CD4-positive, CD25-positive, alpha-beta regulatory T cell (primary cell): ENCODE measurements at regions not wholly inside any gene's neighbourhood (a gene's known extent, or its start where the extent isn't known, plus 50 kb on each side); places are given as distances from the start of the nearest gene placed in this dataset.
"Not testable (repeated sequence)": the region's sequence is repeated elsewhere in the genome, so short reads cannot be mapped to it uniquely, and the experiment has no call there.

Source experiments
- ATAC-seq, 2 donors: fragments of 150-1000 bp; cut with Tn5 transposase; one replicate each; pipeline ENCODE4 v1.10.0; 2021; ENCODE audit warnings: low read depth in 2 of 2, moderate number of reproducible peaks in 2 of 2, moderate library complexity in 1 of 2
- DNase-seq, 3 donors: peaks; one replicate each; pipeline versions ENCODE4 v3.0.0 to v3.0.0-alpha.2; 2012 to 2022; ENCODE audit warnings: mixed read lengths in 1 of 3
- H3K27ac ChIP-seq: one replicate; pipeline ENCODE4 v1.7.0; 2013; ENCODE audit warnings: mild to moderate bottlenecking, low read length; ENCODE audit not compliant: insufficient read depth, poor library complexity, severe bottlenecking
- H3K27me3 ChIP-seq: one replicate; pipeline ENCODE4 v1.7.0; 2013; ENCODE audit warnings: low read length; ENCODE audit not compliant: control insufficient read depth, insufficient read depth
- H3K36me3 ChIP-seq: one replicate; pipeline ENCODE4 v1.7.0; 2013; ENCODE audit warnings: mild to moderate bottlenecking, low read length, moderate library complexity; ENCODE audit not compliant: control insufficient read depth, insufficient read depth
- H3K4me1 ChIP-seq: 2 replicates; pipeline ENCODE4 v1.7.0; 2013; ENCODE audit warnings: mild to moderate bottlenecking, low read length; ENCODE audit not compliant: insufficient read depth, control insufficient read depth, poor library complexity, severe bottlenecking
- H3K4me3 ChIP-seq: one replicate; pipeline ENCODE4 v1.7.0; 2013; ENCODE audit warnings: low read depth, mild to moderate bottlenecking, low read length, moderate library complexity
- H3K9me3 ChIP-seq, 2 experiments: 1 replicate in 1 of 2; 2 replicates in 1 of 2; pipeline ENCODE4 v1.7.0; 2013; ENCODE audit warnings: low read length in 2 of 2, mild to moderate bottlenecking in 1 of 2, moderate library complexity in 1 of 2; ENCODE audit not compliant: control insufficient read depth in 2 of 2
- H3K27ac Mint-ChIP-seq, 3 donors: one replicate each; pipeline ENCODE4 v1.8.0; 2020 to 2022; ENCODE audit warnings: mild to moderate bottlenecking in 3 of 3, mixed read lengths in 3 of 3, moderate library complexity in 2 of 3
- H3K27me3 Mint-ChIP-seq: one replicate; pipeline ENCODE4 v1.8.0; 2022; ENCODE audit warnings: mild to moderate bottlenecking, mixed read lengths
- H3K36me3 Mint-ChIP-seq: one replicate; pipeline ENCODE4 v1.8.0; 2020; ENCODE audit warnings: mixed read lengths
- H3K4me1 Mint-ChIP-seq, 4 donors: one replicate each; pipeline ENCODE4 v1.8.0; 2020 to 2022; ENCODE audit warnings: mixed read lengths in 4 of 4, mild to moderate bottlenecking in 1 of 4
- H3K4me3 Mint-ChIP-seq, 4 donors: one replicate each; pipeline ENCODE4 v1.8.0; 2020 to 2022; ENCODE audit warnings: mild to moderate bottlenecking in 4 of 4, mixed read lengths in 4 of 4, moderate library complexity in 3 of 4
- H3K9me3 Mint-ChIP-seq, 7 donors: one replicate each; pipeline ENCODE4 v1.8.0; 2020 to 2022; ENCODE audit warnings: mixed read lengths in 7 of 7, mild to moderate bottlenecking in 3 of 7, moderate library complexity in 2 of 7

- DNase-seq (no peak), ATAC-seq (no peak)
- peaks cover 0 to 3% (median 0%) of the 10 kb centered on the region in 4 donors for H3K4me1 Mint-ChIP-seq
- Histone ChIP-seq H3K36me3 (no peaks in the 10 kb centered on the region), H3K9me3 (no peaks in the 10 kb centered on the region), H3K4me1 (no peaks in the 10 kb centered on the region), H3K4me3 (no peak overlapping the region), H3K27ac (no peak overlapping the region), H3K27me3 (no peaks in the 10 kb centered on the region)
- no peak overlapping the region for H3K27ac Mint-ChIP-seq
- H3K9me3 Mint-ChIP-seq, result peaks cover 0 to 14% (median 0%) of the 10 kb centered on the region in 7 donors
- H3K4me3 Mint-ChIP-seq, result no peak overlapping the region
- H3K27me3 Mint-ChIP-seq, result no peaks in the 10 kb centered on the region
- no peaks in the 10 kb centered on the region for H3K36me3 Mint-ChIP-seq
These were observed 61.7 kb downstream of the FOXA2 start for GRCh38 chr20:22522701-22523100.

GRCh38 chr20:22521940-22522339 is 62.4 kb downstream of the FOXA2 start:
- not testable (repeated sequence) for H3K27me3 Mint-ChIP-seq, H3K27me3 ChIP-seq, ATAC-seq, H3K27ac ChIP-seq, H3K36me3 ChIP-seq, H3K27ac Mint-ChIP-seq, DNase-seq, H3K36me3 Mint-ChIP-seq, H3K4me1 ChIP-seq, H3K4me3 ChIP-seq, H3K4me1 Mint-ChIP-seq, H3K9me3 ChIP-seq, H3K4me3 Mint-ChIP-seq
- H3K9me3 Mint-ChIP-seq, result peaks cover 0 to 14% (median 0%) of the 10 kb centered on the region in 7 donors

GRCh38 chr20:22520381-22520780 is 64.0 kb downstream of the FOXA2 start:
- ATAC-seq (no peak), DNase-seq (no peak)
- Histone ChIP-seq H3K9me3 (no peaks in the 10 kb centered on the region), H3K36me3 (no peaks in the 10 kb centered on the region), H3K27me3 (no peaks in the 10 kb centered on the region), H3K27ac (no peak overlapping the region), H3K4me3 (no peak overlapping the region), H3K4me1 (no peaks in the 10 kb centered on the region)
- Mint-ChIP-seq H3K27me3 (peaks cover 5% of the 10 kb centered on the region), H3K4me3 (peak overlapping the region in 1 of 4 donors; percentile 5), H3K9me3 (peaks cover 0 to 12% (median 0%) of the 10 kb centered on the region in 7 donors), H3K36me3 (no peaks in the 10 kb centered on the region), H3K27ac (no peak overlapping the region), H3K4me1 (peaks cover 0 to 3% (median 0%) of the 10 kb centered on the region in 4 donors)

- Histone ChIP-seq H3K27ac (no peak overlapping the region), H3K4me1 (no peaks in the 10 kb centered on the region), H3K36me3 (no peaks in the 10 kb centered on the region), H3K9me3 (no peaks in the 10 kb centered on the region), H3K4me3 (no peak overlapping the region), H3K27me3 (no peaks in the 10 kb centered on the region)
- DNase-seq (no peak), ATAC-seq (no peak)
- Mint-ChIP-seq H3K27me3 (peaks cover 5% of the 10 kb centered on the region), H3K4me3 (no peak overlapping the region), H3K9me3 (peaks cover 0 to 10% (median 1%) of the 10 kb centered on the region in 7 donors), H3K27ac (no peak overlapping the region), H3K36me3 (no peaks in the 10 kb centered on the region), H3K4me1 (peaks cover 0 to 3% (median 0%) of the 10 kb centered on the region in 4 donors)
These were observed 69.1 kb downstream of the FOXA2 start for GRCh38 chr20:22515264-22515663.

DNA sequence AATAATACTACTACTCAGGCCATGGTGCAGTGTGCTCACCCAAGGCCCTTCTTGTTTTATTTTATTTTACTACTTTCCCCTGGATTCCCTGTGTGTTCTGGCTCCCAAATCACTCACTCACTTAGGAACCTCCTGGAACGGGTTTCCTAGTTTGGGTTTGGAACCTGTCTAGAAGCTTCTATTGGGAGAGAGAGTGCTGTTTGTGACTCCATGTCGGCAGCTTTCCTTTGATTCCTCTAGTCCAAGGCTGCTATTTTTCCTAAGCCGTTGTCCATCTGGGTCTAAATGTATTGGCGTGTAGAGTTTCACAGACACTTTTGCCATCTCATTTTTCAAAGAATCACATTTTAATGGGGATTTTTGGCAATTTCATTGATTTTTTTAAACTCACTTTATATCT is 70.8 kb downstream of the FOXA2 start:
- DNase-seq (no peak), ATAC-seq (no peak)
- Histone ChIP-seq H3K4me1 (no peaks in the 10 kb centered on the region), H3K27ac (no peak overlapping the region), H3K4me3 (no peak overlapping the region), H3K36me3 (no peaks in the 10 kb centered on the region), H3K27me3 (no peaks in the 10 kb centered on the region), H3K9me3 (no peaks in the 10 kb centered on the region)
- Mint-ChIP-seq H3K27me3 (peaks cover 5% of the 10 kb centered on the region), H3K4me3 (no peak overlapping the region), H3K36me3 (no peaks in the 10 kb centered on the region), H3K9me3 (peaks cover 0 to 4% (median 1%) of the 10 kb centered on the region in 7 donors), H3K27ac (no peak overlapping the region), H3K4me1 (peaks cover 0 to 2% (median 0%) of the 10 kb centered on the region in 4 donors)

- Mint-ChIP-seq H3K4me1 (peaks cover 0 to 2% (median 0%) of the 10 kb centered on the region in 4 donors), H3K36me3 (no peaks in the 10 kb centered on the region), H3K9me3 (peaks cover 0 to 3% (median 0%) of the 10 kb centered on the region in 7 donors), H3K27ac (no peak overlapping the region), H3K27me3 (peaks cover 5% of the 10 kb centered on the region), H3K4me3 (no peak overlapping the region)
- DNase-seq (no peak), ATAC-seq (no peak)
- H3K9me3 ChIP-seq, result no peaks in the 10 kb centered on the region
- no peaks in the 10 kb centered on the region for H3K36me3 ChIP-seq
- H3K4me1 ChIP-seq, result no peaks in the 10 kb centered on the region
- no peak overlapping the region for H3K4me3 ChIP-seq
- H3K27me3 ChIP-seq, result no peaks in the 10 kb centered on the region
- no peak overlapping the region for H3K27ac ChIP-seq
These were observed 71.4 kb downstream of the FOXA2 start for GRCh38 chr20:22512911-22513489.

GRCh38 chr20:22511943-22512910 is 72.1 kb downstream of the FOXA2 start:
- no peaks in the 10 kb centered on the region for H3K9me3 ChIP-seq
- no peak overlapping the region for H3K27ac Mint-ChIP-seq
- peaks cover 0 to 3% (median 0%) of the 10 kb centered on the region in 7 donors for H3K9me3 Mint-ChIP-seq
- H3K27ac ChIP-seq, result no peak overlapping the region
- no peaks in the 10 kb centered on the region for H3K27me3 ChIP-seq
- ATAC-seq, result no peak
- DNase-seq, result no peak
- H3K4me3 Mint-ChIP-seq, result no peak overlapping the region
- H3K36me3 ChIP-seq, result no peaks in the 10 kb centered on the region
- no peak overlapping the region for H3K4me3 ChIP-seq
- peaks cover 5% of the 10 kb centered on the region for H3K27me3 Mint-ChIP-seq
- H3K4me1 ChIP-seq, result no peaks in the 10 kb centered on the region
- H3K4me1 Mint-ChIP-seq, result peaks cover 0 to 2% (median 0%) of the 10 kb centered on the region in 4 donors
- no peaks in the 10 kb centered on the region for H3K36me3 Mint-ChIP-seq
